Activated T-helper 1 cell treated with Interleukin-2 at 50 U/mL for 16 hours (primary cell): ENCODE measurements at regions not wholly inside any gene's neighbourhood (a gene's known extent, or its start where the extent isn't known, plus 50 kb on each side); places are given as distances from the start of the nearest gene placed in this dataset.
"Not testable (repeated sequence)": the region's sequence is repeated elsewhere in the genome, so short reads cannot be mapped to it uniquely, and the experiment has no call there.

Experiments
- DNase-seq: peaks from one replicate; pipeline ENCODE4 v3.0.0-alpha.2; 2020; ENCODE audit warnings: low read depth

DNA sequence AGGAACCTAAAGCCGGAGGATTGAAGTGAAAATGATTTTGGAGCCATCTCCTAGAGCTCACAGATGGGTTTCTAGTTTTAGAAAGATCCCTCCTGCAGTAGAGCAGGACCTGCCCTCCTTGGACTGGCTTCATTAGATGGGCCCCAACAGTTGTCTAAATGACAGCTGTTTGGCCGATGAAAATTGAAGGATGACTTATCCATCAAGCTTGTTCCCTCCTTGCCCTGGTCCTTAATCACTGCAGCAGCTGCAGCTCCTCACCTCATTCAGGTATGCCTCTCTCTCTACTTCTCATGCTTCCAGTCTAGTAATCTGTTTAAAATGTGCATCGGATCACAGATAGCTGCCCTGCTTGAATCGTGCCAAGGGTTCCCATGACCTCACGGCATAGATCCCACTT, 677.6 kb downstream of the BCL11A start:
- DNase-seq, result no peak

DNA sequence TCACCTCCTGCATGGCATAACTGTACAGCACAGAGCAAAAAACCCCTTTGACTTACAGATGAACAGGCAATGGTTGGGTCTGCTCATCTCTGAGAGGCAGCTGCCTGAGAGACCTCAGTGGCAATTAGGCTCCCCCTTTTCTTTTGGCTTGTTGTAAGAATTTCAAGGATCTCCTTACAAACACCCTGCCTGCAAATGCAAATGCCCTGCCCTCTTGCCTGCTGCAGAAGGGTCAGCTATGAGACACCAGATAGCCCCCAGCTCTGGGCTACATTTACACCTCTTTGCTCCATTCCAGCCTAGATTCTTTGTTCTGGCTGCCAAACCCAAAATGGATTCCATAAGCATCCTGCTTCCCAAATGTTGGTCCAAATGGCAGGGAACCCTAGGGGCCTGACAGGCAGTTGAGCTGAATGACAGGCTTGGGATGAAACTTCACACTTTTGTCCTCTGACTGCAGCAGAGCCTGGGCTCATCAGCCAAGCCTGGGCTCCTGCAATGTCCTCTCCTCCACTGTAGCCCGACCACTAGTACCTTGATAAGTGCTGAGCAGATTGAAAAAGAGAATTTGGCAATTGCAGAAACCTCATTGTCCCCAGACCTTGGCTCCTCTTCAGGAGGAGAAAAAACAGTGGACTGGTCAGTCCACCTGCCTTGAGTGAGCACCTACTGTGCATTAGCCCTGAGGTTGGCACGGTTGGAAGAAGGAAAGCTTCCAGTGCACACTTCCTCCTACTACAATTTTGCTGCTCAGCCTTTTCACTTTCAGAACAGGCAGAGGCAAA, 678.3 kb downstream of the BCL11A start:
- DNase-seq, result no peak

DNA sequence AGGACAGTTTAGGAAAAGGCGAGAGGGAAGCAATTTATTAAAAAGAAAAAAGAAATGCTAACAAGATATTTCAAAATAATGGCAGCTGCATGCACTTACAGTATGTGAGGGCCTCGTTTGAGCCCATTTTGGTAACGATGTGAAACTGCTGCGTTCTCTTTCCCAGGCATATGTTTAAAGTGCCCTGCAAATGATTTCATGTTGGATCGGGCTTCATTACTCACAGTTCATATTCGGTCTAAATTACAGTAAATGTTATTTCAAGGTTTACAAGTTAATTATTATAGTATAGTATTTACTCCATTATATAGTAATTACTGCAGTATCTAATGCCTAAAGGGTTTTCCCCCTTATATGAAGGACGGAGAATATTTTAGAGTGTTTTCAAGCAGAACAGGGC, 679.1 kb downstream of the BCL11A start:
- DNase-seq, result no peak

DNA sequence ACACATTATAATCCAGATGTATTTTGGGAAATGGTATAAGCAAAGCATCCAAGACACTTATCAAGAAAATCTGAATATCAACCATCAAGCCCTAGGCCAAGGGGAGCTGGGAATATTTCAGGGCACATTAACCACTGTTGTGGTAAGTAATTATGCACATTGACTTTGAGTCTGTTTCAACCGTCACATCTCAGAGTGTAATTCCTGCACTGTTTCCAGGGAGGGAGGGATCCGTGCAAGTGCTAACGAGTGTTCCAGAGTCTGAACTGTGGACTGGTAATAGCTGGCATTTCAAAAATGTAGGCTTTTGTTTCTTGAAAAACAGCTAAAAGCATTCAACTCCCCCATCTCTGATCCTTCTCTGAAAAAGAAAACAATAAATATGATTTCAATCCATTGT, 681.6 kb downstream of the BCL11A start:
- no peak for DNase-seq

DNA sequence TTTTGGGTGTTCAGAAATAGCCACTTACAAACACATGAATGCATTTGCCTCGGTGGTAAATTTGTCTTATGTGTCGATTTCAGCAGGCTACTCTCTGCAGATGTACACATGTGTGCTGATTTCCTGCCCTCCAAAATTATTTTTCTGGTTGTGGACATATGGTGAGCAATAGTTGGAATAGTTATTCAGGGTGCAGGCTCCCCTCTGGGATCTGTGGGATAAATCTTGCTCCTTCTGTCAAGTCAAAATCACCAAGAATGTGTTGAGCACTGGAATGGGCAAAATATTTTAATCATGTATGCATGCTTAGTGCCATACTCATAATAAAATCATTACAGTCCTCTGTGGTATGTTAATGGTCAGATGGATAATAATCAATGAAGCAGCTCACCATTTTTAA, 684.5 kb downstream of the BCL11A start:
- no peak for DNase-seq

DNA sequence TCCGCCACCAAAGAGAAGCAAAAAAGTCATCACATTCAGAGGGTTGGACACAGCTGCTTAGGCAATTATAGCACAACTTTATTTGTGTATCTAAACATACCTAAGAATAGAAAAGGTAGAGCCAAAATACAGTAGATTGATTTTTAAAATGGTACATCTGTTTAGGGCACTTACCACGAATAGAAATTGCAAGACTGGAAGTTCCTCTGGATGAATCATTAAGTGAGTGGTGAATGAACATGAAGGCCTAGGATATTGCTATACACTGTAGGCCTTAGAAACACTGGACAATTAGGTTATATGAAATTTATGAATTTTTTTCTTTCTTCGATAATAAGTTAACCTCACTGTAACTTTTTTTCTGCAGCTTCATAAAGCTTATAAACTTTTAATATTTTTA, 687.0 kb downstream of the BCL11A start:
- no peak for DNase-seq

DNA sequence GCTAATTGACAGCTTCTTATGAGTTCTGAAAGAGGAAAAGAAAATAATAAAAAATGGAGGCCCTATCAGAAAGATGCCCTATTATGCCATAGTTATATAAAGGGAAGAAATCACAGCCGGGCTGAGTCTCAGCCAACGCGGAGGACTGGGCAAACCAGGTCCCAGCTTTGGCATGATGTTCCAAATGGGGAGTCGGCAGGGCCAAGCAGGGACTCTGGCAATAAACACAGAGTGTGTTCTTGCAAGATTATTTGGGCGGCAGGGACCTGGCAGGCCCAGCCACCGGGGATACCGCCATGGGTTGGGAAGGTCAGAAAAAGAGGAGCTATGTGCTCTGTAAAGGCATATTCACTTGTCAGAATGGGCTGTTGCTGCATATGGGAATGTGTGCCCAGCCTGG, 694.9 kb downstream of the BCL11A start:
- DNase-seq, result no peak

DNA sequence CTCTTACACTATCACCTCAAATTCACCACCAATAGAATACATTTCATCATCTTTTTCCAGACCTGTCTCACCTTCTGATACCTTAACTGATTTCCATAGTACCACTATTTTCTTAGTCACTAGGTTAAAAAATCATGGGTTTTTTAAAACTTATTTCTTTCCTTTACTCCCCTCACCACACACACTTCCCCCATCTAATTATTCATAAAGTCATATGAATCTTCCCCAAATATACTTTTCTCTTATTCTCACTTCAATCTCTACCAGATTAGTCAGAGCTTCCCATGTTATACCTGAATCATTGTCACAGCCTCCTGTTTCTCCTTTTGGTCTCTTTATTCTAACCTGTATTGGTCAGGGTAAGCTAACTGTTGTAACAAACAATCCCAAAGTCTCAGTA, 696.3 kb downstream of the BCL11A start:
- DNase-seq, result no peak

DNA sequence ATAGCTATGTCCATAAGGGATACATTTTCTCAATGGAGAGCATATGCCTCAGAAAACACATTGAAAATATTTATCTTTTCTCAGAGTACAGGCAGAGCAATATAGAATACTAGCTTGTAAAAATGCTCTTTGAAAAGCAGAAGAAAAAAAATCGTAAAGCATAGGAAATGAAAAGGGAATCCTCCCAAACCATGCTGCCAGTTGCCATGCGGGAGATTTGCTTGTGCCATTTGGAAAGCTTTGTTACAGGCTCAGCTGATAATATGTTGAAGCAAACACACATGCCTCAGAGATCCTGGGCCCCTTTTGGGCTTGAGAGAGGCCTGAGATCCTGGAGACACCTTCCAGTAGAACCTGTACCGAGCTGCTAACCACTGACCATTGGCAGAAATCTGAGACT, 697.1 kb downstream of the BCL11A start:
- DNase-seq, result no peak

DNA sequence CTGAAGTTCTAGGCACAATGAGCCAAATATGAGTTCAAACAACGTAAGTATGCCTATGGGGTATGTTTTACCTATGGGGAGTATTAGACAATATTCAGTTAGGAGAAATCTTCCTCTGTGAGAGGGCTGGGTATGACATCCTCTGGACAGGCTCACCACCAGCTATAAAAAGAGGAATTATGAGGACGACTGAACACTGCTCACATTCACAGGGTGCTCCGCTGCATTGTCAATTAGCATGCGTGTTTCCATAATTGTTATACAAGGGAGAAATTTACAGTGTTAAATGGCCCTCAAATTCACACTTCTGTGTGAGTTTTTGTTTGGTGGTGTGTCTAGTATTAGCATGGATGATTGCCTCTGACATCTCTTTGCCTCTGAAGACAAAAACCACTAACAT, 700.4 kb downstream of the BCL11A start:
- DNase-seq, result no peak

DNA sequence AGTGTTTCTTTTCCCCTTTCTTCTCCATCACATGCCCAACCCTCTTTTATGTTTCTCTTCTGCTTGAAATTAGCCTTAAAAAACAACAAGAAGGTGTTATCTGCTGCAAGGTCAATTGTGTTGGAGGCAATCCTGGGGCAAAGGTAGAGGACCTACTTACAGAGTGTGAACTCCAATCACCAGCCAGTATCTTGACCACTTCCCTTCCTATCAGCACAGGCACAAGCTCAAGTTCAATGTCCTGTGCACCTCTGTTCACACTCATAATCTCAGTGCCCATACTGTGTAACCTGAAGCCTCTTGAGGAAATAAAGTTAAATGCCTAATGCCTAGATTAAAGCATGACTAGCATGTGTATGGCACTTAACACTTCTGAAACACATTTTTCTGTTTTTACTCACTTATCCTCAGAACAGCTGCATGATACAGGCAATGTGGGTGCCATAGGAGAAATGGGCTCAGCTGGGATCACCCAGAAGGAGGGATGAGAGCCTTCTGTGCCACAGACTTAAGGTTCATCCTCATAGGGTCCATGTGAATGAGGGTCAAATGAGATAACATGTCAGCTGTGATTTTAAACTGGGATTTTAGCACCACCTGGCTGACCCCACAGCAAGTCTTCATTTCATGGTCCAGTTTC, 701.5 kb downstream of the BCL11A start:
- DNase-seq, result no peak

DNA sequence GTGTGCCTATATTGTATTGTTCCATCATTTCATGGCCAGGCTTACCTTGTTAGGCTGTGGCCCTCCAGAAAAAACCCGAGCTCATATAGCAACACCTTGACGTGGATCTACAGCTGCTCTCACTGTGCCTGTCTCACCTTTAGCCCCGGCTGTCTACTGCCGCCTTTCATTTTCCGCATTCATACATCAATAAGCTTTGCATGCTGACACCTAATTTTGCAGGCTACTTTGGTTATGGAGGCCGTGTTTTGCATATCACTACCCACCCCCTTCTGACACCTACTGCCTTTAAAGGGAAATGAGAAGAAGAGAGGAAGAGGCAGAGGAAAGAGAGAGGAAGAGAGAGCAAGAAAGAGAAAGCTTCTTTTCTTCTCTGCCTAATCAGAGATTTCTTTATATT, 702.9 kb downstream of the BCL11A start:
- DNase-seq, result no peak

DNA sequence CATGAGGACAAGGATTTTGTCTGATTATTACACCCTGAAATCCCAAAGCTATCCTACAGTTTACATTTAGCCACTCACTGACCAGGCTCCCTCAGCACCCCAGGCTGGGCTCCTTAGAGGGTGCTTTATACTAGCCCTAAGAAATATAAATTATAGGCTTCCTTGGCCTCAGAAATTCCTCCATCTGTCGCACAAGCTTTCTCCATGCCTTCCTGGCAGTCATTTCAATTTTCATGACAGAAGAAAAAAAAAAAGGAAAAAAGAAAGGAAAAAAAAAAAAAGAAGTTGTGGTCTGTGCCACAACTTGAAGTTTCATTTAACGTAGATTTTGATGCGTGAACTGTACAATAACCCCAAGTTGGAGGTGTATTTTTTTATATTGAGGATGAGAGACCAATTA, 719.5 kb downstream of the BCL11A start:
- no peak for DNase-seq

DNA sequence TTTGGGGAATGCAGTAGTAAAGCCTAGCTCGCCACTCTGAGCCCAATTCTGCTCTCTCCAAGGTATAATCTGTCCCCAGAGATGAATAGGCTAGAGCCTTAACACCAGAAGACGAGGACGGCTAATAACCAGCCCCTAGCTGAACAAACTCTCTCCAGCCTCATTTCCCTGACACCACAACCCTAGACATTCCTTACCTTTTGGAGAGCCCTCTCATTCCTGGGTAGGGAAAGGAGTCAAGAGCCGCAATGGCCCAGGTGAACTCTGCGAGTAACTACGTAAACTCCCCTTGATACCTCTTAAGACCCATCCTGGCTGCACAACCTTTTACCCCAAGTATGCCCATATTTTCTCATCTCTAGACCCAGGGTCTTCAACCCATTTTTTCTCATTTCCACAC, 722.9 kb downstream of the BCL11A start:
- DNase-seq, result no peak

DNA sequence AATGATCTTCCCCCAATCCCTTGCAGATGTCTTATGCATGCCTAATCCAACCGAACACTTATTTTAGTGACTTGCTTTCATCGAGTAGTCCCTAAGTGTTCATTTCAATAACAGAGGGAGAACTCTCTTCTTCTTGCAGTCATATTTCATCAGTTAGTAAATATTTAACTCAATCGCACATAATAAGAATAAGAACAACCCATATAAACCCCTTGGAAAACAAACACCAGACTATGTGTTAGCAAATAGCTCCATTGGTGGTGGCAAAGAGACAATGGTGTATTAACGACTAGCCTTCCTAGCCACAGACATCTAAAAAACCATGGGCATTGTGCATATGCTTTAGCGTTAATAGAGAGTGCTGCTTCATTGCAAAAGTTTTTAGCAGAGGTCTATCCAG, 725.8 kb downstream of the BCL11A start:
- no peak for DNase-seq

DNA sequence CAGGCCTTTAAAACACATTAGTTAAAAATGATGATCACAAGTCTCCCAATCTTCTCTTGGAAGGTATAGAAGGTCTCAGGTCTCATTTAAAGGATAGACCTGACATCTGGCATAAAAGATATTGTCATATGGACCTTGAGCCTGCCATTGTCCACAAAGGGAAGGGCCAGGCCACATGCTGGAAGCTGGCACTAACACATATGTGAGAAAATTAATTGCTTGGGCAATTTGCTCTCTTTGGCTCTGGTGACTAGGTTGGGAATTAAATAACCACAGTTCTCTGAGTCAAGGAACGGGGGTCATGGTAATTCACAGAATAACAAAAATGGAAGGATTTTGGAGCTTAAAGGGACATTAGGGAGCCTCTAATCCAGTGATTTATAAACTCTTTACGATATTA, 727.3 kb downstream of the BCL11A start:
- no peak for DNase-seq

DNA sequence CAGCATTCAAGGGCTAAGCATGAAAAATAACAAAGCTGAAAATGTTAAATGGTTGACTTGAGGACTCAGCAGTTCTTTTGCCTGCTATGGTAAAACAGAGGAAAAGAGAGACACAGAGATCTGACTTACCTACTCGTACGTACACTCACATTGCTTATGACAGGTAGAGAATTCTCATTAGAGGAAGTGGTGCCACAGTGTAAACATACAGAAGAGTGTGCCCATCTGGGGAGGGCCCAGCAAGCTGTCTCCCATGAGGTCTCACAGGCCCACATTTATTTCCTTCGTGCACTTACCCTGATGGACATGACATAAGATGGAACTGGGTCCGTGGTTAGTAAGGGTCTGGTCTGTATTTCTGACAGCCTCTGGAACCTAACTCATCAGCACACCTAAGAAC, 729.1 kb downstream of the BCL11A start:
- DNase-seq, result no peak

DNA sequence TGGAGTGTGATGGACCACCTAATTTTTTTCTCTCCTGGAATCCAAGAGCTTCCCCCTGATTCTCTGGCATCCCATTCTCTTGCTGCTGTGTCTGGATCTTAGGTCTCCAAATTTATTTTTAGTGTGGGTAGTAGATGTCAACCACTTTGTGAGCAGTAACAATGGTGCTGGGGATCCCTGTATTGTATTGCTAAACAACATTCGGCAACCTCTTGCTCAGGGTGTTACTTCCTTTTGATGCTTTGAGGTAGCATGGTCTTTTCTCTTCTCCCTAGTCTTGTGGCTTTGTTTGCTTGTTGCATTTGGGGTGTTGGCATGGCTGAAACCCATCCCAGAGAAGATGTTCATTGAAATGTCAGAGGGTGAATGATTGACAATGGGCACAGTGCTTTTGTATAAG, 737.4 kb downstream of the BCL11A start:
- DNase-seq, result no peak

DNA sequence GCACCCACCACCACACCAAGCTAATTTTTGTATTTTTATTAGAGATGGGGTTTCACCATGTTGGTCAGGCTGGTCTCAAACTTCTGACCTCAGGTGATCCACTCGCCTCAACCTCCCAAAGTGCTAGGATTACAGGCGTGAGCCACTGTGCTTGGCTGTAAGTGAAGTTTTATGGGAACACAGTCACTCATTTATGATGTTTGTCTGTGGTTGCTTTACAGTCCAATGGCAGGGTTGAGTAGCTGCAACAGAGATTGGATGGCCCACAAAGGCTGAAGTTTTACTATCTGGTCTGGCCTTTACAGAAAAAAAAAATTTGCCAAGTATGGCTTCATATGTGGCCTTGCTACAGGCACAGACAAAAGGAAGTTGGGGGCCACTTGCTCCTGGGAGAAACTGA, 743.2 kb downstream of the BCL11A start:
- not testable (repeated sequence) for DNase-seq

DNA sequence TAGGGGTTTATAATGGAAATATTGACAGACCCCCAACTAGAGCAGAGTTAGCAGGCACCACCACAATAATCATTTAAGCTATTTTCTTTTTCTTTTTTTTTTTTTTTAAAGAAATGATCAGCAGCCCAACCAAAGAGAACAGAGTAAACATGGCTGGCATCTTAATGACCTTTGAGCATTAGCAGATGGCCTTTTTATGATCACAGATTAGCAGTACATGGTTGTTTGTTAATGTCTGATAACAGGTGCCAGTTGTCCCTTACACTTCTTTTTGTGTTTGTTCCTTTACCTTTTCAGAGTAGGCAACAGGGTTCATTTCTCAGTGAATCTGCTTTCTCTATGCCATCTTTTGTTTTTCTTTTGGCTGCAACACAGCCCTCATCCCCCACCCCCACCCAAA, 747.0 kb downstream of the BCL11A start:
- no peak for DNase-seq

DNA sequence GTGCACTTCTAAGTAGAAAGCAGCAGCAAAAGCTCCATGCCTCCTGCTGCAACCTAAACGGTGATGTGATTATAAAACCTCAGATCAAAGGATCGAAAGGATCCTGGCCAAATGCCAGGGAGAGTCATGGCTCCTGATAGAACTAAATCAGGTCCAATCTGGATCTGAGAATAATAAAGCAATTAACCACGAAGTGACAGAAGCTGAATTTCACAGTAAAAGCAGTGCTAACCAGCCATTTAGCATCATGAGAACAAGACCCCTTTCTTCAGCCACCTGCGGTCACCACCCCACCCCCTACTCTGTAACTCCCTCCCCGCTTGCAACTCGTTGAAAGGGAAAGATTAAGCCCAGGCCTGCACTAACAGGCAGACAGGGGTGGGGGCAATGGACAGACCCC, 748.7 kb downstream of the BCL11A start:
- no peak for DNase-seq

DNA sequence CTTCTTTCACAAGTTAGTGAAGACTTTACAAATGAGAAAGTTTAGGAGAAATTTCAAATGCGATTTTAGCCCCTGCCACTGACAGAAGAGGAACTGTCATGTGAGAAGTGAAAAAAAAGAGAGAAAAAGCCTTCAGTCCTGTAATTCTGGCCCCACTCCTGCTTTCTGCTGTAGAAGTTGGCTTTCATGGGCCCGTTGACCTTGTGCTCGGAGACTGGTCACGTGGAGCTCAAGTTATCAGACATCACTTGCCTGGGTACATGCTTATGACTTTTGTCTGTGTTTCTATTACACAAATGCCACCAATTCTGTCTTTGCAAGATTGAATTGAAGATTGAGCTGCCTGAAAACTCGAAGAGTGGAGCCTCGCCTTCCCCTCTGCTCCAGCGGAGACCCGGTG, 749.9 kb downstream of the BCL11A start:
- DNase-seq, result no peak

DNA sequence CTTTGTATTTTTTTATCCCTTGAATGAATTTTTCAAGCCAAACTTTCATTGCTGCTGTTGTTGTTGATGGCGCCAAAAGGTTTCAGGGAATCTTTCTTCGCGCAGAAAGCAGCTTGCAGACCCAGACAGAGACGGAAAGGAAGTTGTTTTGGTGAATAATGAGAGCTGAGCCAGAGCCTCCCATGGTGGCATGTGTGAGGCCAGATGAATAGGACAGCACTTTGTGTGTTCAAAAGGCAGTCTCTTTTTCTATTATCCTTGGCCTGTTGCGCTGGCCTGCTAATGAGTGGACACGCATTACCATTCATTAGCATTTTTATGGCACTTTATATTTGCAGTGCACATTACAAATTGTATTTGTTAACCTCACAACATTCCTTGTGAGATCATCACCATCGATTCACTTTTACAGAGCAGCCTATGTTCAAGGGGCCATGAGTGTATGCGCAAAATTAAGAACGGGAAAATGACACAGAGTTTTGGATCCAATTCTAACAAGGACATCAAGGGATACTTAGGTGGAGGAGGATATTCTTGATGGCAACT, 754.7 kb downstream of the BCL11A start:
- no peak for DNase-seq
